ENCODE measurements at regions not wholly inside any gene's neighbourhood (a gene's known extent, or its start where the extent isn't known, plus 50 kb on each side); places are given as distances from the start of the nearest gene placed in this dataset.

DNA sequence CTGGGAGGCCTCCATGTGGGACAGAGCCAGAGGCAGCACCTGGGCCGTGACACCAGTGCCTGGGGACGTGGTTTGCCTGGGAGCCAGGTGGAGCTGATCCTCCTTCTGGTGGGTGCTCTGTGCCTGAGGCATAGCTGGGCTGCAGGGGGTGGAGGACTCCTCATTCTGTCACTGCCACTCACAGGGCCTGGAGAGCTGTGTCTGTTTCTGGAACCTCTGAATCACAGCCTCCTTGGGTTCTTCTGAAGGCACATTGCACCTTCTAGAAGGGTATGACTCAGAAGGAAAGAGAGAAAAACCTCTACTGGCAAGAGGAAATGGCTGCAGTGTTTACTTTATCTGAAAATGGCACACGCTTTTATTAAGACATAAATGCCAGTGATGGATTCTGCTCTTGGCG, 659.8 kb downstream of the VRK1 start:
- ChIA-PET CTCF (interaction anchor here (1.0 to 1.6 kb wide), 3 partner anchors 12 to 521 kb away, joined by 3 to 6 read pairs (median 4); no protein-coding TSS in a partner anchor), POLR2A (interaction anchor here (3.3 kb wide), 1 partner anchor 13 kb away, joined by 16 read pairs; no protein-coding TSS in a partner anchor)
- ATAC-seq (peak; percentile 49), DNase-seq (peak; percentile 74)
- Mint-ChIP-seq H3K4me3 (peak overlapping the region; percentile 39), H3K27ac (peak overlapping the region; percentile 98), H3K36me3 (ENCODE audit: low read depth) (peaks cover 51% of the 10 kb centered on the region), H3K27me3 (ENCODE audit: low read depth) (no peaks in the 10 kb centered on the region), H3K9me3 (ENCODE audit: insufficient read depth) (peaks cover 9% of the 10 kb centered on the region), H3K4me1 (ENCODE audit: low read depth) (peaks cover 58% of the 10 kb centered on the region)

DNA sequence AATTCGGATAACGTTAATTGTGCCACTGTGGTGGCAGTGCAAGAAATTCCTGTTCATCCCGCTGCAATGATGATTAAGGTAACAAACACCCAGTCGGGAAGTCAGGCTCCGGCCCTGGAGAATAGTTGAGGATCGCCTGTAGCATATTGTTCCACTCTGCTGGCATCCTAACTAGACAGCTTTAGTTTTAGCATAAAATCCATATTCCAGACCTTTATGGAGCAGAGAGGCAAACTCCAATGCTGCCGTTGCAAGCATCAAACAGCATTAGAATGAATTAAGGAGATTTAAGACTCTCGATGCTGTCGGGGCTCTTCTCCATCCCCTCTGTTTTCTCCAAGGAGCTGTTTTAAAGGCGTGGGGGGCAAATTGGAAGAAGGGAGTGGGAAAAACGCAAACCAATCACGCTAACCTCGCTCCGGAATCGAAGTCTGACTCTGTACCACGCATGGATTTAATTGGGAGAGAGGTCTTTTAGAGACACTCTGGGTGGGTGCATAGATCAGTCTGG, 660.4 kb downstream of the VRK1 start:
- peaks cover 58% of the 10 kb centered on the region for H3K4me1 Mint-ChIP-seq (ENCODE audit: low read depth)
- ChIA-PET POLR2A (interaction anchor here (0.5 to 3.3 kb wide), 6 partner anchors 12 to 1809 kb away, joined by 3 to 16 read pairs (median 4); no protein-coding TSS in a partner anchor), CTCF (interaction anchor here (1.3 to 1.6 kb wide), 3 partner anchors 12 to 236 kb away, joined by 4 to 6 read pairs (median 4); no protein-coding TSS in a partner anchor)
- peaks cover 58% of the 10 kb centered on the region for H3K36me3 Mint-ChIP-seq (ENCODE audit: low read depth)
- H3K27ac Mint-ChIP-seq, result peak overlapping the region; percentile 98
- peaks cover 15% of the 10 kb centered on the region for H3K9me3 Mint-ChIP-seq (ENCODE audit: insufficient read depth)
- DNase-seq, result no peak
- H3K4me3 Mint-ChIP-seq, result peak overlapping the region; percentile 86
- ATAC-seq, result no peak
- no peaks in the 10 kb centered on the region for H3K27me3 Mint-ChIP-seq (ENCODE audit: low read depth)

DNA sequence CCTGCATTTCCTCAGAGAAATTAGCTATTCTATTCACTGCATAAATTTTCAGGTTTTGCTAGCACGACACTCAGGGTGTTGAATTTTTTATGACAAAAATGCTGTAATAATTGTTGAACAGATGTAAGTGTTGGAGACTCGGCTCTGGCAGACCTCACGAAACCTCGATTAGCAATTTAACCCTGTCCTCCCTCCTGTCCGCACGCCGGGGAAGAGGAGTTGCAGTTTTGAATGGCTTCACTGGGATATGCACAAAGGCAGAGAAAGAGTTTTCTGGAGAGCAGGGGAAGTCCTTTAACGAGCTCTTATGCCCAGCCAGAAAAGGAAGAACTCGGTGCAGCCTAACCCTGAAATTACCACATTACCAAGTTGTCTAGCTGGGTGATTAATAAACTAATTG, 661.1 kb downstream of the VRK1 start:
- CTCF ChIA-PET, result interaction anchor here (0.8 to 1.4 kb wide), 3 partner anchors 16 to 1747 kb away, joined by 3 to 4 read pairs (median 3); no protein-coding TSS in a partner anchor
- Mint-ChIP-seq H3K36me3 (ENCODE audit: low read depth) (peaks cover 64% of the 10 kb centered on the region), H3K27ac (peak overlapping the region; percentile 98), H3K4me3 (peak overlapping the region; percentile 86), H3K4me1 (ENCODE audit: low read depth) (peaks cover 58% of the 10 kb centered on the region), H3K27me3 (ENCODE audit: low read depth) (no peaks in the 10 kb centered on the region), H3K9me3 (ENCODE audit: insufficient read depth) (peaks cover 22% of the 10 kb centered on the region)
- ATAC-seq, result no peak
- no peak for DNase-seq
- POLR2A ChIA-PET, result interaction anchor here (0.5 to 3.3 kb wide), 9 partner anchors 11 to 1809 kb away, joined by 3 to 16 read pairs (median 3); no protein-coding TSS in a partner anchor

DNA sequence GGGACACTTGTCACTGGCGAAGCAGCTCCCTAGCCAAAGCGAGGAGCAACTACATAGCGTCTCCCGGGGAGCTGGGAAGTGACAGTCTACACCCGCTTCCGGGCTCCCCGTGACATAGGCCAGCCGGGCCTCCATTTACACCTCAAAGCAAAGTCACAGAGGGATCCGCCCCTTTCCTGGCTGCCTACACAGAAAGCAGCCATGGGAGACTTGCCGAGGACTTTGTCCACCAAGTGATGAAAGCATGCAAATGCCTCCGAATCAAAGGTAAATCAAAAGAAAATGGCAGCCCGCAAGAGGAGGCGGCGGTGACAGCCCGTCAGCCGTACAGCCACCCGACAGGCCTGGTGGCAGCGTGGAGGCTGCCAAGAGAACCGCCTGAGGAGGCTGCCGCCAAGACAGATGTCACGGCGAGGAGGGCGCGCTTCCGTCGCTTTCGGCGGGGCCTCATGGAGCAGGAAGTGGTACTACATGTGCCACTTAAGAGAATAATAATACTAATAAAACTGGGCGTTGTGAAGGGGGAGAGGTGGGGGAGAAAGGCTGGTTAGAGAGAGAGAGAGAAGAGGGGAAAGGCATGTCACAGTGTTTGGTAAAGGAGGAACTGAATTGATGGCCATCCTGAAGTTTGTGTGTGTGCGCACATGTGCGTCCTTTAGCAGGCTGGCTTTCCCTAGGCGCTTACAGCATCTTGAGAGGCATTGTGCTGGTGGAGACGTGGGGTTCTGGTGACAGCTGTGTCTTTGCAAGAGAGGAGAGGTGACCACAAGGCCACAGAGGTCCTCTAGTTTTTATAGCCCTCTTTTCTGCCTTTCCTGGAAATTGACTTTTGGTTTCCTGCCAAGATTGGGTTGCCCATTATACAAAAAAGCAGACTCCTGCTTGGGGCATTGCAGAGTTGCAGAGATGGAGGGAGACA, 661.7 kb downstream of the VRK1 start:
- ChIA-PET CTCF (interaction anchor here (0.8 to 1.4 kb wide), 4 partner anchors 10 to 1746 kb away, joined by 3 to 4 read pairs (median 4); no protein-coding TSS in a partner anchor), POLR2A (interaction anchor here (0.7 to 3.3 kb wide), 8 partner anchors 10 to 451 kb away, joined by 3 to 16 read pairs (median 3); no protein-coding TSS in a partner anchor)
- Mint-ChIP-seq H3K9me3 (ENCODE audit: insufficient read depth) (peaks cover 25% of the 10 kb centered on the region), H3K4me3 (peak overlapping the region; percentile 86), H3K36me3 (ENCODE audit: low read depth) (peaks cover 70% of the 10 kb centered on the region), H3K27me3 (ENCODE audit: low read depth) (no peaks in the 10 kb centered on the region), H3K27ac (peak overlapping the region; percentile 98), H3K4me1 (ENCODE audit: low read depth) (peaks cover 58% of the 10 kb centered on the region)
- ATAC-seq, result peak; percentile 89
- DNase-seq, result peak; percentile 91

DNA sequence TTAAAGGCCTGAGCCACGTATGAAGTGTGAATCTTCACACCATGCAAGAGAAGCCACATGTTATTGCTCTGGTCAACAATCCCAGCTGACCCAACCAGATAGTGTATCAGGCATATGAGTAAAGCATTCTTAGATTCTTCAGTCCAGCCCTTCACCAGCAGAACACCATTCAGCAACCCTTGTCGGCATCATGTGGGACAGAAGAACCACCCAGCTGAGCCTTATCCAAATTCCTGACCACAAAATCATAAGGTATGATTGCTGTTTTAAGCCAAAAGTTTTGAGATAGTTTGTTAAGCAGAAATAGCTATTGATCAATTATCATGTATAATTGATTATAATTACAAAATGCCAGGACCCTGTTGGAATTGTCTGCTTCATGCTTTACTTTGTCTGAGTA, 664.9 kb downstream of the VRK1 start:
- peaks cover 70% of the 10 kb centered on the region for H3K36me3 Mint-ChIP-seq (ENCODE audit: low read depth)
- ChIA-PET CTCF (no interaction called here), POLR2A (no interaction called here)
- H3K27me3 Mint-ChIP-seq (ENCODE audit: low read depth), result no peaks in the 10 kb centered on the region
- ATAC-seq, result no peak
- peaks cover 29% of the 10 kb centered on the region for H3K9me3 Mint-ChIP-seq (ENCODE audit: insufficient read depth)
- no peak overlapping the region for H3K27ac Mint-ChIP-seq
- H3K4me1 Mint-ChIP-seq (ENCODE audit: low read depth), result peaks cover 36% of the 10 kb centered on the region
- no peak for DNase-seq
- no peak overlapping the region for H3K4me3 Mint-ChIP-seq

DNA sequence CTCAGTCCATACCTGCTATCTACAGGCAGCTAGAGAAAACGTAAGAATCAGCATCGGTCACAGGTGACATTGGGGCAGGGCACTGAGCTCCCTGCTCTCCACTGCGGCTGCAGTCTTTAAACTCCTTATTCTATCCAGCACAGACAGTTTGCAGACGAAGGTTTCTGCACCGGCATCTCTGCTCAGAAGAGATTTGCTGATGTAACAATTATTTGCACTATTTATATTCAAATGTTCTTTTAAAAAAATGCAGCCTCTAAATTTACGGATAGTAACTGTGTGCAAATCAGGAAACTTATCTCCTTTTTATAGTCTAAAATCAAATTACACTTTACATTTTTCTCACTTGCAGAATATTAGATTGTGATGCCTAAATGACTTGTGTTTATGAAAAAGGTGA, 671.0 kb downstream of the VRK1 start:
- DNase-seq (no peak), ATAC-seq (no peak)
- Mint-ChIP-seq H3K4me1 (ENCODE audit: low read depth) (no peaks in the 10 kb centered on the region), H3K27me3 (ENCODE audit: low read depth) (no peaks in the 10 kb centered on the region), H3K27ac (no peak overlapping the region), H3K36me3 (ENCODE audit: low read depth) (peaks cover 65% of the 10 kb centered on the region), H3K4me3 (no peak overlapping the region), H3K9me3 (ENCODE audit: insufficient read depth) (peaks cover 8% of the 10 kb centered on the region)
- ChIA-PET POLR2A (no interaction called here), CTCF (no interaction called here)

DNA sequence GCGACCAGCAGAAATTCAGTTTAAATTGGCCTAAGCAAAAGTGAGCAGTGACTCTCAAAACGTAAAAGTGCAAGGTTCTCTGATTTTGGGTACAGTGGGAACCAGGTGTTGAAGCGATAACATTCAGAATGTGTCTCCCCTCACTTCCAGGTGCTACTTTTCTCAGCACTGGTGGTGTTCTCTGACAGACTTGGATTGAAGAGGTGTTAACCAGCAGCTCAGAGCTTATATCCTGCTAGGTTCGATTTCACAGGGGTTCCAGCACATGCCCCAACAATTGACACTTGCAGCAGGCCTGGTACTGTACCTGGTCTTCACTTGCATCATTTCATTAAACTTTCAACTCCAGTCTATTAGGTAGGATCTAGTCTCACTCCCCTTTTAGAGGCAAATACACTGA, 680.2 kb downstream of the VRK1 start:
- H3K4me3 Mint-ChIP-seq, result no peak overlapping the region
- no peaks in the 10 kb centered on the region for H3K9me3 Mint-ChIP-seq (ENCODE audit: insufficient read depth)
- no peak for ATAC-seq
- no peak overlapping the region for H3K27ac Mint-ChIP-seq
- no peak for DNase-seq
- CTCF ChIA-PET, result no interaction called here
- H3K36me3 Mint-ChIP-seq (ENCODE audit: low read depth), result peaks cover 9% of the 10 kb centered on the region
- no peaks in the 10 kb centered on the region for H3K27me3 Mint-ChIP-seq (ENCODE audit: low read depth)
- H3K4me1 Mint-ChIP-seq (ENCODE audit: low read depth), result no peaks in the 10 kb centered on the region
- POLR2A ChIA-PET, result no interaction called here

DNA sequence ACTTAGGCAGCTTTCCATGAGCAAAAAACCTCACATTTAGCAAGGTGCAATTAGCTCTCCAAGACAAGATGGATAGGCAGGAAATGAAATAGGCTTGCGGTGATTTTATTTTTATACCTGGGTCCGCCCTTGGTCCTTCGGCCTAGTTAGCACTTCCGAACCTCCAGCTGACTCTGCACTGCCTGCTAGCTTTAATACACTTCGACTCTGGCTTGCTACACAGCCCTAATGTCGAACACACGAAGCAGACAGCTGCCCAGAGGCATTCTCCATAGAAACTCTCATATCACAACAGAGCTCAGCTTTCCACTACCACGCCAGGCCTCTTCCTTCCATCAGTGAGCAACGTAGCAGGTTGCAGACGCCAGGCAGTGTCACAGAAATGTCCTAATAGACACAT, 688.0 kb downstream of the VRK1 start:
- ChIA-PET POLR2A (no interaction called here), CTCF (no interaction called here)
- no peak for ATAC-seq
- no peaks in the 10 kb centered on the region for H3K27me3 Mint-ChIP-seq (ENCODE audit: low read depth)
- no peak overlapping the region for H3K4me3 Mint-ChIP-seq
- DNase-seq, result no peak
- H3K36me3 Mint-ChIP-seq (ENCODE audit: low read depth), result no peaks in the 10 kb centered on the region
- H3K9me3 Mint-ChIP-seq (ENCODE audit: insufficient read depth), result no peaks in the 10 kb centered on the region
- no peak overlapping the region for H3K27ac Mint-ChIP-seq
- H3K4me1 Mint-ChIP-seq (ENCODE audit: low read depth), result peaks cover 5% of the 10 kb centered on the region

DNA sequence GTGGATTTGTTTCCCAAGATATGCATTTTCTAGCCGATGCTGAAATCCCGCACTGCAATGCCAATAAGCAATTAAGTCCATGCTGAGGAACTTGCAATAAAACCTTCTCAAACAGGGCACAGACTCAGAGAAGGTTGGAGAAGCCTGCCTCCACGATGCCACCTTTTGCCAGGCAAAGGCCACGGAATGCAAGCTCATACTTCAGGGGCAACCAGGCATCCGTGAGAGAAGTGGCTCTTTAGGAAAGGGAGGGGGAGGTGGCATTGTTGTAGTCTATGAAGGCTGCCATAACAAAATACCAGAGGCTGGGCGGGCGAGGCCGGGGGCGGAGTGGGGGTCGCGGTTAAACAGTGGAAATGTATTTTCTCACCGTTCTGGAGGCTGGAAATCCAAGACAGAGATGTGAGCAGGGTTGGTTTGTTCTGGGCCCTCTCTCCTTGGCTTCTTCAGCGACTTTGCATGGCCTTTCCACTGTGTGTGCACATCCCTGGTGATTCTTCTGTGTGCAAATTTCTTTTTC, 689.5 kb downstream of the VRK1 start:
- ChIA-PET CTCF (no interaction called here), POLR2A (interaction anchor here (0.6 kb wide), 1 partner anchor 124 kb away, joined by 3 read pairs; no protein-coding TSS in a partner anchor)
- Mint-ChIP-seq H3K27me3 (ENCODE audit: low read depth) (no peaks in the 10 kb centered on the region), H3K4me1 (ENCODE audit: low read depth) (peaks cover 5% of the 10 kb centered on the region), H3K4me3 (no peak overlapping the region), H3K27ac (no peak overlapping the region), H3K36me3 (ENCODE audit: low read depth) (no peaks in the 10 kb centered on the region), H3K9me3 (ENCODE audit: insufficient read depth) (no peaks in the 10 kb centered on the region)
- ATAC-seq (no peak), DNase-seq (no peak)

DNA sequence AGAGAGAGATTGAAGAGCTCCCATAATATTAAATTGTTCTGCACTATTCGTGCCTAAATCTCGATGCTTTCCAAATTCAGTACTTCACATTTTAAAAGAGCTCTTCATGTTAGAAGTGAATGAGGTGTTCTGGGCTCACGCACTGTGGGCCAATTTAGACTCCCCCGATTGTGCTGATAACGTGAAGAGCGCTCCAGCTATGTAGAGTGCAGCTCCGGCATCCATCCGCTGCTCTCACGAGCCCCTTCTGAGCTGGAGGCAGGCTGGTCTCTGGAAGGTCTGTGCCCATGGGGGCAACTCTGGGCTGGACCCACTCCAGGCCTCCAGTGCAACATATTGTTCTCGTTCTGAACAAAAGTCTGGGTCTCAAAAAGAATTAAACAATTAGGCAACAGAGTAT, 692.6 kb downstream of the VRK1 start:
- DNase-seq (no peak), ATAC-seq (no peak)
- ChIA-PET CTCF (interaction anchor here (0.9 kb wide), 1 partner anchor 9 kb away, joined by 3 read pairs; no protein-coding TSS in a partner anchor), POLR2A (no interaction called here)
- no peaks in the 10 kb centered on the region for H3K27me3 Mint-ChIP-seq (ENCODE audit: low read depth)
- peaks cover 4% of the 10 kb centered on the region for H3K36me3 Mint-ChIP-seq (ENCODE audit: low read depth)
- H3K27ac Mint-ChIP-seq, result no peak overlapping the region
- H3K4me3 Mint-ChIP-seq, result no peak overlapping the region
- peaks cover 5% of the 10 kb centered on the region for H3K4me1 Mint-ChIP-seq (ENCODE audit: low read depth)
- peaks cover 17% of the 10 kb centered on the region for H3K9me3 Mint-ChIP-seq (ENCODE audit: insufficient read depth)

DNA sequence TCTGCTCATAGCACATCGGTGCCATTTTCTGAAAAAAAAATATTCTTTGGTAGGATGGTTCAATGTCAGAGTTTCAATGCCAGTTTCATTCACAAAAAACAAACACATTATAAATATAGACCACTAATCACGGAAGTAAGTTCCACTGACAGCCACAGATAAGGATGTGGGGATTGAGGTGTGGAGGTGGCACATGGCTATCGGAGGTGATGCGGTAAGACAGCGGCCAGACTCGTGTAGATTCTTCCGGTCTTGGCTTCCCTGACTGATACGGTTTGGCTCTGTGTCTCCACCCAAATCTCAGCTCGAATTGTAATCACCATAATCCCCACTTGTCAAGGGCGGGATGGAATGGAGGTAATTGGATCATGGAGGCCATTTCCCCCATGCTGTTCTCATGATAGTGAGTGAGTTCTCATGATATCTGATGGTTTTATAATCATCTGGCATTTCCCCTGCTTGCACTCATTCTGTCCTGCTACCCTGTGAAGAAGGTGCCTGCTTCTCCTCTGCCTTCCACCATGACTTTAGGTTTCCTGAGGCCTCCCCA, 693.4 kb downstream of the VRK1 start:
- POLR2A ChIA-PET, result no interaction called here
- Mint-ChIP-seq H3K9me3 (ENCODE audit: insufficient read depth) (peaks cover 17% of the 10 kb centered on the region), H3K27me3 (ENCODE audit: low read depth) (no peaks in the 10 kb centered on the region), H3K36me3 (ENCODE audit: low read depth) (peaks cover 4% of the 10 kb centered on the region), H3K4me1 (ENCODE audit: low read depth) (peaks cover 5% of the 10 kb centered on the region), H3K4me3 (no peak overlapping the region), H3K27ac (no peak overlapping the region)
- CTCF ChIA-PET, result no interaction called here
- DNase-seq (no peak), ATAC-seq (no peak)

All from activated CD8-positive, alpha-beta T cell treated with anti-CD3 and anti-CD28 coated beads, Interleukin-2, amount 10 ng/mL, durations not matched to agents 7 days and 5 days (primary cell).